ENCODE measurements at regions not wholly inside any gene's neighbourhood (a gene's known extent, or its start where the extent isn't known, plus 50 kb on each side); places are given as distances from the start of the nearest gene placed in this dataset.

DNA sequence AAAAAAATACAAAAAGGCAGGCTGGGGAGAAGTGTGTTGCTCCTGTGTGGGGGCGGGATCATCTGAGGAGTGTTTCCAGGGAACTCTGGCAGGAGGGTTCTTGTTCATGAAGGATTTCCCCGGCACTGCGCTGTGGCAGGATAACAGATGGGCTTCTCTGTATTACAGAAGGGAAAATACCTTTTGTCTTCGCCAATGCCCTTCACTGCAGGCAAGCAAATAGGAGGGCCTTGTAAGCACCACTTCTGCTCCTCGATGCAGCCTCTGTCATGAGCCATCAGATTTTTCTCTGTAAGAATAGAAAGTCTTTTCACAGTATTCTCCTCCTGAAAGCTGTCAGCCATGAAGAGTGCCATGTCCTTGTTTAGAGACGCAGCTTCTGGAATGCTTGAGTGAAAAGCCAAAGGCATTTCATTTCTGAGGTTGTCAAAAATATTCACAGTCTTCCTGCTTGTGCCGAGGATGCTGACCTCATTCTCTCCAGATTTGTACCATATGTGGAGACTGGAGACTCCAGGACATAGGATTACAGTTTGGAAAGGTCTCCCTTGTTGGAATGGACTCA is 294.0 kb downstream of the YTHDC2 start:
- peaks cover 0 to 21% (median 5%) of the 10 kb centered on the region in 4 donors for H3K4me1 ChIP-seq
- H3K9me3 ChIP-seq = no peaks in the 10 kb centered on the region
- no peaks in the 10 kb centered on the region for H3K27me3 ChIP-seq
- WGBS, 2 donors = 21 to 33% methylated on average over 7 of the region's 7 CpGs
- no peaks in the 10 kb centered on the region for H3K36me3 ChIP-seq
- TF ChIP-seq, protein P1, sequence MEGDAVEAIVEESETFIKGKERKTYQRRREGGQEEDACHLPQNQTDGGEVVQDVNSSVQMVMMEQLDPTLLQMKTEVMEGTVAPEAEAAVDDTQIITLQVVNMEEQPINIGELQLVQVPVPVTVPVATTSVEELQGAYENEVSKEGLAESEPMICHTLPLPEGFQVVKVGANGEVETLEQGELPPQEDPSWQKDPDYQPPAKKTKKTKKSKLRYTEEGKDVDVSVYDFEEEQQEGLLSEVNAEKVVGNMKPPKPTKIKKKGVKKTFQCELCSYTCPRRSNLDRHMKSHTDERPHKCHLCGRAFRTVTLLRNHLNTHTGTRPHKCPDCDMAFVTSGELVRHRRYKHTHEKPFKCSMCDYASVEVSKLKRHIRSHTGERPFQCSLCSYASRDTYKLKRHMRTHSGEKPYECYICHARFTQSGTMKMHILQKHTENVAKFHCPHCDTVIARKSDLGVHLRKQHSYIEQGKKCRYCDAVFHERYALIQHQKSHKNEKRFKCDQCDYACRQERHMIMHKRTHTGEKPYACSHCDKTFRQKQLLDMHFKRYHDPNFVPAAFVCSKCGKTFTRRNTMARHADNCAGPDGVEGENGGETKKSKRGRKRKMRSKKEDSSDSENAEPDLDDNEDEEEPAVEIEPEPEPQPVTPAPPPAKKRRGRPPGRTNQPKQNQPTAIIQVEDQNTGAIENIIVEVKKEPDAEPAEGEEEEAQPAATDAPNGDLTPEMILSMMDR (IDR thresholded peaks at IDR 0.05) = no peak
- TF ChIP-seq EP300 (IDR thresholded peaks at IDR 0.05) (no peak), POLR2A (IDR thresholded peaks at IDR 0.05) (no peak)
- H3K27ac ChIP-seq = peak overlapping the region in 1 of 4 donors; percentile 38
- DNase-seq (ENCODE audit: low spot score in 2 of 2) = no peak
- H3K4me3 ChIP-seq = no peak overlapping the region

DNA sequence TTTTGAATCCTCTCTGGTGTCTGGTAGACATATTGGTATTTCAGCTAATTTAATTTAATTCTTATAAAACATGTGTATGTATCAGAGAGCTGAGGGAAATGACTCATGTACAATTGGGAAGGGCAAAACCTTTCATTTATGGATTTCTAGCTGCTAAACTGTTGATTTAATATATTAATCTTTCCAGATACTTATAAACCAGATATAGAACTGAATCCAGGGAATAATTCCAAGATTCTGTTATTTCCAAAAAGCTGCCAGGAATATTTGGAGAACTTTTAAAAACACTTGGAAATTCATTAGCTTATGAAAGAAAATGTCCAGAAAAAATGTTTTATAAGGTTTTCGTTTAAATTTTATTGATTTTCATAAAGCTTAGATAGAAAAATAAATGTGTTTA is 295.5 kb downstream of the YTHDC2 start:
- H3K27ac ChIP-seq = no peak overlapping the region
- TF ChIP-seq EP300 (IDR thresholded peaks at IDR 0.05) (no peak), POLR2A (IDR thresholded peaks at IDR 0.05) (no peak)
- TF ChIP-seq, protein P1 (IDR thresholded peaks at IDR 0.05) = no peak
- no peak for DNase-seq (ENCODE audit: low spot score in 2 of 2)
- no peaks in the 10 kb centered on the region for H3K36me3 ChIP-seq
- no peak overlapping the region for H3K4me3 ChIP-seq
- WGBS, 2 donors = 67 to 69% methylated on average over 1 of the region's 1 CpG
- H3K27me3 ChIP-seq = no peaks in the 10 kb centered on the region
- peaks cover 0 to 21% (median 5%) of the 10 kb centered on the region in 4 donors for H3K4me1 ChIP-seq
- H3K9me3 ChIP-seq = no peaks in the 10 kb centered on the region

DNA sequence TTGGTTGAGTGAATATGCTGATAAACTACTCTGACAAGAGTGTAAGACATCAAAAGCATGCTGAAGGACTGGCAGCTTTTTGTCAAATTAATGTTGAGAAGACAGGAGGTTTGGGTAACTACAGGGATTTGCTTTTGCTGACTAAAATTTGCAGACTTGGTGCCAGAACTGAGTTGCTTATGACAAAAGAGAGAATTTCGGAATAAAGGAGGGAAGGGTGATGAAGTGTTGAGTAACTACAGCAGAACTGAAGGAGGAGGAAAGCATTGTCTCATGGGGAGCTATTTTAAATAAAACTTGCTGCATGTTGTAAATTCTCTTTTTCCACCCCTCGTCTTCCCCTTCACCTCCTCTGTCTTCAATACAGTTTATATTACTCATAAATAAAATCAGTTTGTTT is 296.1 kb downstream of the YTHDC2 start:
- whole genome bisulfite sequencing, 2 donors = 61 to 77% methylated on average over 2 of the region's 2 CpGs
- Histone ChIP-seq H3K4me3 (no peak overlapping the region), H3K27me3 (no peaks in the 10 kb centered on the region), H3K36me3 (no peaks in the 10 kb centered on the region), H3K9me3 (no peaks in the 10 kb centered on the region), H3K27ac (no peak overlapping the region), H3K4me1 (peaks cover 0 to 21% (median 5%) of the 10 kb centered on the region in 4 donors)
- no peak for DNase-seq (ENCODE audit: low spot score in 2 of 2)
- no peak for TF ChIP-seq POLR2A (IDR thresholded peaks at IDR 0.05)

DNA sequence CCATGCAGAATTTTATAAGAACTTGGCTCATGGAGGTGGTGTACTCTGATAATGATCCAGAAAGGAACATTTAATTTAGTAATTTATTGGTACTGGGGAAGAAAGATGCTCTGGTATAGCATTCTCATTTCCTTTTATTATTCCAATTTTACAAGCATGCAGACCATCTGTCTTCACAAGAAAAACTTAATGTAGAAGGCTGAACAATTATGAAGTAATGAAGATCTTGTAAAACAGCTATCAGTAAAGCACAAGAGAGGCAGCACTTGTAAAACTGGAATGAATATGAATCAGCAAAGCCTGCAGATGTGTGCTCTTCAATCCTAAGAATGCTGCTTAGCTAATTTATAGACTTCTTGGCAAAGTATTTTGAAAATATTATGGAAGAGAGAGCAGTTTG is 300.0 kb downstream of the YTHDC2 start:
- Histone ChIP-seq H3K4me1 (no peaks in the 10 kb centered on the region), H3K27me3 (no peaks in the 10 kb centered on the region), H3K27ac (no peak overlapping the region), H3K4me3 (no peak overlapping the region), H3K36me3 (no peaks in the 10 kb centered on the region), H3K9me3 (no peaks in the 10 kb centered on the region)
- no peak for DNase-seq (ENCODE audit: low spot score in 2 of 2)
- no peak for TF ChIP-seq EP300 (IDR thresholded peaks at IDR 0.05)
- TF ChIP-seq POLR2A (IDR thresholded peaks at IDR 0.05) = no peak
- TF ChIP-seq, protein P1 (IDR thresholded peaks at IDR 0.05) = no peak

DNA sequence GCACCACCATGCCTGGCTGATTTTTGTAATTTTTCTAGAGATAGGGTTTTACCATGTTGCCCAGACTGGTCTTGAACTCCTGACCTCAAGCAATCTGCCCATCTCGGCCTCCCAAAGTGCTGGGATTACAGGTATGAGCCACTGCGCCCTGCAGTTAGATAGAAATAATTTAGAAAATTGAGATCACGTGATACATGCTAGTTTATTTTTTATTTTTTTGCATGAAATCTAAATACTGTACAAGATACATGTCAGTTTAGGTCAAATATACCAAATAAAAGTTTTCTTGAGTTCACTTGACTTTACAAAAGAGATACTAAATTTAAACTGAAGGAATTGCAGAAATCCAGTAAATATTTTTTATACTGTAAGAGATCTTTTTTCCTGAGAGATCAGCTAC is 304.2 kb downstream of the YTHDC2 start:
- H3K36me3 ChIP-seq = no peaks in the 10 kb centered on the region
- DNase-seq (ENCODE audit: low spot score in 2 of 2) = no peak
- no peaks in the 10 kb centered on the region for H3K4me1 ChIP-seq
- TF ChIP-seq, protein P1 (IDR thresholded peaks at IDR 0.05) = no peak
- no peak for TF ChIP-seq EP300 (IDR thresholded peaks at IDR 0.05)
- no peak for TF ChIP-seq POLR2A (IDR thresholded peaks at IDR 0.05)
- H3K27me3 ChIP-seq = no peaks in the 10 kb centered on the region
- no peak overlapping the region for H3K4me3 ChIP-seq
- H3K9me3 ChIP-seq = no peaks in the 10 kb centered on the region
- 87% methylated on average over 3 of the region's 3 CpGs for WGBS, 2 donors
- no peak overlapping the region for H3K27ac ChIP-seq

DNA sequence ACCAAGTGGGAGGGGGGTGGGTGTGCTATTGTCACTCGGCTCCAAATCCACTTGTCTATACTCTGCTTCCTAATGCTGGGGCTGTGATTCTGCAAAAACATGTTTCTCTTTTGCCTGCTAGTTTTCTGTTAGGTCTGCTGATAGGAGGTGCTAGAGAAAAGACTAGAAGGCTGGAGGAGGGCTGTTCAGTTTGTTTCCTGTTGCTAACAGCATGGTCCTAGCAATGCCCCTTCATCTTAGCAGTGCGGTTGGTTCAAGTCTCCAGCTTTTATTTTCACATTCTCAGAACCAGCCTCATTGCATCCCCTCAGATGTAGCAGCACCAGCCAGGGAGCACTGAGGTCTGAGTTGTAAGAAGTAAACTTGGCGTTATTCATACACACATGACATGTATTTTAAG is 310.2 kb downstream of the YTHDC2 start:
- Histone ChIP-seq H3K27ac (no peak overlapping the region), H3K9me3 (no peaks in the 10 kb centered on the region), H3K4me3 (no peak overlapping the region), H3K36me3 (no peaks in the 10 kb centered on the region), H3K4me1 (no peaks in the 10 kb centered on the region), H3K27me3 (no peaks in the 10 kb centered on the region)
- TF ChIP-seq POLR2A (IDR thresholded peaks at IDR 0.05) = no peak
- TF ChIP-seq EP300 (IDR thresholded peaks at IDR 0.05) = no peak
- TF ChIP-seq, protein P1 (IDR thresholded peaks at IDR 0.05) = no peak
- DNase-seq (ENCODE audit: low spot score in 2 of 2) = no peak
- 61 to 76% methylated on average over 3 of the region's 3 CpGs for WGBS, 2 donors

Data from tibial nerve (tissue), 4 donors.